C4-2B (cell line): ENCODE measurements at regions not wholly inside any gene's neighbourhood (a gene's known extent, or its start where the extent isn't known, plus 50 kb on each side); places are given as distances from the start of the nearest gene placed in this dataset.

Experiments used
- CTCF ChIP-seq: fragments of 450-650 bp; conservative IDR thresholded peaks from 2 replicates; pipeline ENCODE4 v1.5.1; 2017; ENCODE audit warnings: mild to moderate bottlenecking
- ZFX ChIP-seq: fragments of 450-650 bp; IDR thresholded peaks from 2 replicates; pipeline ENCODE4 v1.6.1; 2017

- no peak for TF ChIP-seq CTCF
- TF ChIP-seq ZFX: no peak
These were observed 586.0 kb downstream of the TOX3 start for GRCh38 chr16:51960931-51961330.
